WTC11 (cell line): ENCODE measurements at regions not wholly inside any gene's neighbourhood (a gene's known extent, or its start where the extent isn't known, plus 50 kb on each side); places are given as distances from the start of the nearest gene placed in this dataset.

Source experiments
- ATAC-seq: fragments of 200-7000 bp; cut with Tn5 transposase; 2 replicates; pipeline ENCODE4 v1.10.0; 2021; ENCODE audit warnings: mild to moderate bottlenecking, moderate library complexity
- CTCF ChIA-PET: fragments of 300-600 bp; sonication (Branson Sonifier 250); formaldehyde crosslinking; loops from one replicate; lab custom pipeline; 2021; ENCODE audit warnings: antibody characterized with exemption; lab: Charles Lee
- POLR2A ChIA-PET: fragments of 350-600 bp; sonication (Branson Sonifier 250); formaldehyde crosslinking; loops from one replicate; lab custom pipeline; 2021; ENCODE audit warnings: antibody characterized with exemption; lab: Charles Lee
- DNase-seq: peaks from one replicate; pipeline ENCODE4 v3.0.0; 2021; ENCODE audit warnings: low spot score
- H3K27ac Mint-ChIP-seq: 2 replicates; pipeline ENCODE4 v1.8.0; 2021; ENCODE audit warnings: mixed read lengths
- H3K27me3 Mint-ChIP-seq: 2 replicates; pipeline ENCODE4 v1.8.0; 2021; ENCODE audit warnings: low read depth, mild to moderate bottlenecking, moderate library complexity, mixed read lengths
- H3K36me3 Mint-ChIP-seq: 2 replicates; pipeline ENCODE4 v1.8.0; 2021; ENCODE audit warnings: mixed read lengths
- H3K4me1 Mint-ChIP-seq: 2 replicates; pipeline ENCODE4 v1.8.0; 2022; ENCODE audit warnings: mixed read lengths
- H3K4me3 Mint-ChIP-seq: 2 replicates; pipeline ENCODE4 v1.8.0; 2021; ENCODE audit warnings: mild to moderate bottlenecking, moderate library complexity, mixed read lengths
- H3K9me3 Mint-ChIP-seq: 2 replicates; pipeline ENCODE4 v1.8.0; 2021; ENCODE audit warnings: mixed read lengths
- ARID4B ChIP-seq: sonication (generic); formaldehyde crosslinking; IDR thresholded peaks from 2 replicates; pipeline ENCODE4 v1.8.0; 2023; ENCODE audit warnings: missing genetic modification reagents, mild to moderate bottlenecking, borderline replicate concordance
- ATF3 ChIP-seq: sonication (generic); formaldehyde crosslinking; conservative IDR thresholded peaks from 2 replicates; pipeline ENCODE4 v1.8.1; 2022; ENCODE audit warnings: mild to moderate bottlenecking, missing genetic modification reagents
- E2F1 ChIP-seq: sonication (generic); formaldehyde crosslinking; IDR thresholded peaks from 2 replicates; pipeline ENCODE4 v1.8.0; 2022; ENCODE audit warnings: mild to moderate bottlenecking, missing genetic modification reagents
- E2F4 ChIP-seq: sonication (generic); formaldehyde crosslinking; IDR thresholded peaks from 2 replicates; pipeline ENCODE4 v1.8.1; 2022; ENCODE audit warnings: low read depth, mild to moderate bottlenecking, moderate library complexity, missing genetic modification reagents, borderline replicate concordance
- ESRRA ChIP-seq: sonication (generic); formaldehyde crosslinking; IDR thresholded peaks from 2 replicates; pipeline ENCODE4 v1.8.1; 2022; ENCODE audit warnings: mild to moderate bottlenecking, missing genetic modification reagents, borderline replicate concordance
- GRHL2 ChIP-seq: fragments of 250-450 bp; sonication (Bioruptor Pico); IDR thresholded peaks from 2 replicates; pipeline ENCODE4 v1.8.0; 2022; ENCODE audit warnings: mild to moderate bottlenecking, moderate library complexity; ENCODE audit not compliant: insufficient replicate concordance, severe bottlenecking
- GTF2I ChIP-seq: fragments of 250-450 bp; sonication (Bioruptor Pico); conservative IDR thresholded peaks from 2 replicates; pipeline ENCODE4 v1.4.0; 2021; ENCODE audit warnings: mild to moderate bottlenecking
- HMGA2 ChIP-seq: fragments of 250-450 bp; sonication (Bioruptor Pico); IDR thresholded peaks from 2 replicates; pipeline ENCODE4 v1.4.0; 2021; ENCODE audit warnings: mild to moderate bottlenecking, moderate library complexity
- IRF2 ChIP-seq: sonication (generic); formaldehyde crosslinking; IDR thresholded peaks from 2 replicates; pipeline ENCODE4 v1.8.0; 2022; ENCODE audit warnings: low read depth, missing genetic modification reagents, borderline replicate concordance
- MLX ChIP-seq: sonication (generic); formaldehyde crosslinking; IDR thresholded peaks from 2 replicates; pipeline ENCODE4 v1.8.1; 2023; ENCODE audit warnings: mild to moderate bottlenecking, missing genetic modification reagents, moderate library complexity
- MYBL2 ChIP-seq: sonication (generic); formaldehyde crosslinking; IDR thresholded peaks from 2 replicates; pipeline ENCODE4 v1.8.1; 2023; ENCODE audit warnings: mild to moderate bottlenecking, moderate library complexity, missing genetic modification reagents
- NFE2L1 ChIP-seq: sonication (generic); formaldehyde crosslinking; IDR thresholded peaks from 2 replicates; pipeline ENCODE4 v1.8.1; 2023; ENCODE audit warnings: missing genetic modification reagents
- RELA ChIP-seq: sonication (generic); formaldehyde crosslinking; IDR thresholded peaks from 2 replicates; pipeline ENCODE4 v1.8.1; 2022; ENCODE audit warnings: missing genetic modification reagents, mild to moderate bottlenecking, borderline replicate concordance
- TCF7 ChIP-seq: sonication (generic); formaldehyde crosslinking; IDR thresholded peaks from 2 replicates; pipeline ENCODE4 v1.8.0; 2022; ENCODE audit warnings: mild to moderate bottlenecking, low read depth, missing genetic modification reagents, moderate library complexity
- USF2 ChIP-seq: sonication (generic); formaldehyde crosslinking; IDR thresholded peaks from 2 replicates; pipeline ENCODE4 v1.8.1; 2023; ENCODE audit warnings: mild to moderate bottlenecking, missing genetic modification reagents, moderate library complexity
- ZBTB43 ChIP-seq: sonication (generic); formaldehyde crosslinking; IDR thresholded peaks from 2 replicates; pipeline ENCODE4 v1.8.1; 2023; ENCODE audit warnings: mild to moderate bottlenecking, missing genetic modification reagents
- ZNF281 ChIP-seq: sonication (generic); formaldehyde crosslinking; IDR thresholded peaks from 2 replicates; pipeline ENCODE4 v1.8.0; 2023; ENCODE audit warnings: mild to moderate bottlenecking, missing genetic modification reagents
- ZNF416 ChIP-seq: fragments of 250-450 bp; sonication (Bioruptor Pico); IDR thresholded peaks from 2 replicates; pipeline ENCODE4 v1.9.0; 2021; ENCODE audit warnings: mild to moderate bottlenecking, inconsistent platforms
- ZNF512 ChIP-seq: sonication (generic); formaldehyde crosslinking; IDR thresholded peaks from 2 replicates; pipeline ENCODE4 v1.8.1; 2022; ENCODE audit warnings: missing genetic modification reagents, borderline replicate concordance
- ZSCAN18 ChIP-seq: fragments of 250-450 bp; sonication (Bioruptor Pico); IDR thresholded peaks from 2 replicates; pipeline ENCODE4 v2.1.2; 2022; ENCODE audit warnings: mild to moderate bottlenecking, moderate library complexity

- Mint-ChIP-seq H3K27me3 (no peaks in the 10 kb centered on the region), H3K9me3 (peaks cover 27% of the 10 kb centered on the region), H3K27ac (no peak overlapping the region), H3K4me3 (no peak overlapping the region), H3K36me3 (peaks cover 2% of the 10 kb centered on the region; the same call in 1 of the 2 replicates), H3K4me1 (peaks cover 6% of the 10 kb centered on the region; the same call in 1 of the 2 replicates)
- ChIA-PET CTCF (no interaction called here), POLR2A (no interaction called here)
- ATAC-seq (no peak), DNase-seq (no peak)
- TF ChIP-seq GTF2I (no peak), RELA (CRISPR knock-in tag) (no peak), ZSCAN18 (CRISPR knock-in tag) (no peak), ARID4B (no peak), IRF2 (CRISPR knock-in tag) (no peak), ZNF416 (CRISPR knock-in tag) (no peak), HMGA2 (CRISPR knock-in tag) (no peak), NFE2L1 (CRISPR knock-in tag) (no peak), ATF3 (no peak), GRHL2 (CRISPR knock-in tag) (no peak), E2F4 (CRISPR knock-in tag) (no peak), USF2 (no peak), MLX (no peak), ZNF281 (CRISPR knock-in tag) (no peak), MYBL2 (CRISPR knock-in tag) (no peak), ZBTB43 (CRISPR knock-in tag) (no peak), E2F1 (CRISPR knock-in tag) (no peak), ZNF512 (no peak), TCF7 (CRISPR knock-in tag) (no peak), ESRRA (CRISPR knock-in tag) (no peak)
These were observed 163.7 kb upstream of the CDC14C start for GRCh38 chr7:48760528-48761265.
